ENCODE measurements at regions not wholly inside any gene's neighbourhood (a gene's known extent, or its start where the extent isn't known, plus 50 kb on each side); places are given as distances from the start of the nearest gene placed in this dataset.

DNA sequence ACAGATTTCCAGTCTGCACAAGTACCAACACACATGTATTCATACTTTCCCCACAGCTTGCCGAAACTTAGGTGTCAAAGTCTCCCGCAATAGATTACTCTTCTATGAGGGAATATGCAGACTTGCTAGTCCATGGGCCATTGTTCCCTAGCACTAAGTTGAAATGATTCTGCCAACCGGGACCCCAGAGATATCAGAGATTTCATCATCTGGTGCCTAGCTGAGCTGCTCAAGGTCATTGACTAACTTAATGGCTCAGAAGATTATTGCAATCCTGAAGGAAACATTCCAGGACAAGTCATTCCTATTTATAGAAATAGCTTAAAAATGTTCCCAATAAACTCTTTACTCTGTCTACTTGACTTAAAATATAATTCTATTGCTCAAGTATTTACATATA, 202.6 kb downstream of the PIK3R1 start:
- 84 to 87% methylated on average over 3 of the region's 3 CpGs for WGBS, 2 donors
- no peak for DNase-seq

DNA sequence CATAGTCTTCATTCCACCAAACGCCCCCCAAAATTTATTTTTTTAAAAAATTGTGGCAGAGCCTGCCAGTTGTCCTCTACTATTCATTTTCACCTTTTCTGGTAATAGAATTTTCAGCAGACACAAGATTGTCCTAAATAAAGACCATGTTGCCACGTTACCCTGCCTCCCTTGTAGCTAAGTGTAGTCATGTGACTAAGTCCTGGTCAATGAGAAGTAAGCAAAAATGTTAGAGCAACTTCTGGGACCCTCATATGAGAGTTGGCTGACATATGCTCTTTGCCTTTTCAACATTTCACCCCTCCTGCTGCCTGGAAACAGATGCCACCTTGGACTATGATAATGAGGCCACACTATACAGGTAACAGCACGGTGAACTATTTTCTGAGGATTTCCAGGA, 203.1 kb downstream of the PIK3R1 start:
- peaks cover 6 to 17% (median 15%) of the 10 kb centered on the region in 4 donors for H3K4me1 ChIP-seq
- H3K36me3 ChIP-seq = no peaks in the 10 kb centered on the region
- no peak overlapping the region for H3K4me3 ChIP-seq
- DNase-seq = no peak
- no peaks in the 10 kb centered on the region for H3K27me3 ChIP-seq
- TF ChIP-seq POLR2A (IDR thresholded peaks at IDR 0.05) = no peak
- TF ChIP-seq, protein P1, sequence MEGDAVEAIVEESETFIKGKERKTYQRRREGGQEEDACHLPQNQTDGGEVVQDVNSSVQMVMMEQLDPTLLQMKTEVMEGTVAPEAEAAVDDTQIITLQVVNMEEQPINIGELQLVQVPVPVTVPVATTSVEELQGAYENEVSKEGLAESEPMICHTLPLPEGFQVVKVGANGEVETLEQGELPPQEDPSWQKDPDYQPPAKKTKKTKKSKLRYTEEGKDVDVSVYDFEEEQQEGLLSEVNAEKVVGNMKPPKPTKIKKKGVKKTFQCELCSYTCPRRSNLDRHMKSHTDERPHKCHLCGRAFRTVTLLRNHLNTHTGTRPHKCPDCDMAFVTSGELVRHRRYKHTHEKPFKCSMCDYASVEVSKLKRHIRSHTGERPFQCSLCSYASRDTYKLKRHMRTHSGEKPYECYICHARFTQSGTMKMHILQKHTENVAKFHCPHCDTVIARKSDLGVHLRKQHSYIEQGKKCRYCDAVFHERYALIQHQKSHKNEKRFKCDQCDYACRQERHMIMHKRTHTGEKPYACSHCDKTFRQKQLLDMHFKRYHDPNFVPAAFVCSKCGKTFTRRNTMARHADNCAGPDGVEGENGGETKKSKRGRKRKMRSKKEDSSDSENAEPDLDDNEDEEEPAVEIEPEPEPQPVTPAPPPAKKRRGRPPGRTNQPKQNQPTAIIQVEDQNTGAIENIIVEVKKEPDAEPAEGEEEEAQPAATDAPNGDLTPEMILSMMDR (IDR thresholded peaks at IDR 0.05) = no peak
- no peak for TF ChIP-seq EP300 (IDR thresholded peaks at IDR 0.05)
- no peak for TF ChIP-seq POLR2AphosphoS5 (IDR thresholded peaks at IDR 0.05)
- ATAC-seq (ENCODE audit: low FRiP score in 2 of 2) = no peak
- no peaks in the 10 kb centered on the region for H3K9me3 ChIP-seq
- WGBS, 2 donors = 93 to 94% methylated on average over 3 of the region's 3 CpGs
- peak overlapping the region in 1 of 4 donors; percentile 5 for H3K27ac ChIP-seq

More for the DNA sequence above, 202.6 kb downstream of the PIK3R1 start:
- no peaks in the 10 kb centered on the region for H3K27me3 ChIP-seq
- H3K4me3 ChIP-seq = no peak overlapping the region
- ATAC-seq (ENCODE audit: low FRiP score in 2 of 2) = peak in 1 of 2 donors; percentile 36
- no peaks in the 10 kb centered on the region for H3K36me3 ChIP-seq
- peaks cover 6 to 17% (median 15%) of the 10 kb centered on the region in 4 donors for H3K4me1 ChIP-seq
- no peak overlapping the region for H3K27ac ChIP-seq
- H3K9me3 ChIP-seq = no peaks in the 10 kb centered on the region
- TF ChIP-seq, protein P1 (IDR thresholded peaks at IDR 0.05) = no peak
- TF ChIP-seq POLR2A (IDR thresholded peaks at IDR 0.05) (no peak), EP300 (IDR thresholded peaks at IDR 0.05) (no peak), POLR2AphosphoS5 (IDR thresholded peaks at IDR 0.05) (no peak)

DNA sequence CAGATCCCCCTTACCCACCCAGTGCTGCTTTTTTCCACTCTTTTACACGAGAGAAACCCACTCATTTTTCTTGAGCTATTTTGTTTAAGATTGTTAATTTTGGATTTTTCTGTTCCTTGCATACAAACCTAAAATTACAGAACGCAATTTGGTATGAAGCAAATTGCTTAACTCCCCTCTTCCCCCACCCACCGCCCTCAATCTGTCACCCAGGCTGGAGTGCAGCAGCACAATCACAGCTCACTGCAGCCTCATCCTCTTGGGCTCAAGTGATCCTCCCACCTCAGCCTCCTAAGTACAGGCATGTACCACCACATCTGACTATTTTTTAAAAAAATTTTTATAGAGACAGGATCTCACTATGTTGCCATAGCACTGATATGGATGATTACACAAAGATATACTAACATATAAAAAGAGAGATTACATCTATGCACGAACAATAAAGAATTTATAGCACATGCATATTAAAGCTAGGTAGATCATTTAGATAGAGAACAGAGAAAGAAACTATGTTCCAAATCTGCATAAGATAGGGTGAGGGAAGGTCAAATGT, 203.6 kb downstream of the PIK3R1 start:
- WGBS, 2 donors = 82 to 90% methylated on average over 4 of the region's 4 CpGs
- ATAC-seq (ENCODE audit: low FRiP score in 2 of 2) (no peak), DNase-seq (no peak)
- H3K4me3 ChIP-seq = no peak overlapping the region
- H3K27ac ChIP-seq = no peak overlapping the region
- no peaks in the 10 kb centered on the region for H3K27me3 ChIP-seq
- TF ChIP-seq POLR2AphosphoS5 (IDR thresholded peaks at IDR 0.05) = no peak
- no peak for TF ChIP-seq POLR2A (IDR thresholded peaks at IDR 0.05)
- no peak for TF ChIP-seq EP300 (IDR thresholded peaks at IDR 0.05)
- TF ChIP-seq, protein P1 (IDR thresholded peaks at IDR 0.05) = no peak
- no peaks in the 10 kb centered on the region for H3K9me3 ChIP-seq
- peaks cover 6 to 17% (median 15%) of the 10 kb centered on the region in 4 donors for H3K4me1 ChIP-seq
- H3K36me3 ChIP-seq = no peaks in the 10 kb centered on the region

DNA sequence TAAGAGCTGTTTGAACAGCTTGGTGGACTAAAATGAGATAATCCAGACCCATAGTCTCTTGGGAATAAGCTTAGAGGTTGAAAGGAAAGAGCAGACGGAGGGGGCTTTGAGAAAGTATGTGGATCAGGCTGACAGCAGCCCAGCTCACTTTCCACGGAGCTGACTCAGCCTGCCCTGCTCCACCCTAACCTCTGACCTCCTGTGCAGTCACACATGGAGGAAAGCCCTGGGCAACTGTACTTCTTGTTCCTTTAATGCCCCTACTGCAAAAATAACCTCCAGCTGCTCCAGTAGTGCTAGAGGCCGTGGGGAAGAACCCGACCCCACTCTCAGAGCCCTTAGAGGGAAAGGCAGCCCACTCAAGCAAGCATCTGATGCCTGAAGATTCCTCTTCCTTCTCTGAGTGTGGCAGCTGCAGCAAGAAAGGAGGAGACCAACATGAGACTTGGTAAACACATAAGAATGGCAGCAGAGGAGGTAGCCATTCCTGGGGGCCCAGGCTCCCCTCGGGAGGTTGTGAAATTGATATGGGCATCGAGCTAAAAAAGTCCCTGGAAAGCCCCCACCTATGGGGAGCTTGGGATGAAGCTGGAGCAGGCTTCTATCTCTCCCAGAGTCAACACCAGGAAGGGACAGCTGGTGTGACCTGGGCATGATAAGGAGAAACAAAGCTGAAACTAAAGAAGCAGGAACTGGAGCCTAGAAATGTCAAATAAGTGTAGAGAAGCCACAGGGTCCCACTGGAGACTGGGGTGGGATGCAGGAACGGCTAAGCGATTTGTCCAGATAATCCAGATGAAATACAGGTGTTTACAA, 204.3 kb downstream of the PIK3R1 start:
- TF ChIP-seq EP300 (IDR thresholded peaks at IDR 0.05) (no peak), POLR2A (IDR thresholded peaks at IDR 0.05) (no peak), POLR2AphosphoS5 (IDR thresholded peaks at IDR 0.05) (no peak)
- TF ChIP-seq, protein P1 (IDR thresholded peaks at IDR 0.05) = no peak
- DNase-seq = no peak
- peaks cover 6 to 17% (median 16%) of the 10 kb centered on the region in 4 donors for H3K4me1 ChIP-seq
- no peaks in the 10 kb centered on the region for H3K36me3 ChIP-seq
- ATAC-seq (ENCODE audit: low FRiP score in 2 of 2) = peak in 1 of 2 donors; percentile 68
- H3K4me3 ChIP-seq = no peak overlapping the region
- peak overlapping the region in 2 of 4 donors; percentile 3 to 30 for H3K27ac ChIP-seq
- no peaks in the 10 kb centered on the region for H3K9me3 ChIP-seq
- no peaks in the 10 kb centered on the region for H3K27me3 ChIP-seq
- WGBS, 2 donors = 62 to 68% methylated on average over 8 of the region's 8 CpGs

Measured in upper lobe of left lung (tissue), 6 donors.